HUES48 (cell line): ENCODE measurements at regions not wholly inside any gene's neighbourhood (a gene's known extent, or its start where the extent isn't known, plus 50 kb on each side); places are given as distances from the start of the nearest gene placed in this dataset.

ENCODE experiments used
- H3K27ac ChIP-seq: one replicate; pipeline ENCODE4 v1.7.0; 2013; ENCODE audit warnings: low read depth, low read length, inconsistent platforms
- H3K27me3 ChIP-seq: 2 replicates; pipeline ENCODE4 v1.6.1; 2013; ENCODE audit warnings: mild to moderate bottlenecking, low read length; ENCODE audit not compliant: control insufficient read depth, insufficient read depth
- H3K36me3 ChIP-seq: 2 replicates; pipeline ENCODE4 v1.6.1; 2013; ENCODE audit warnings: low read length; ENCODE audit not compliant: control insufficient read depth, insufficient read depth
- H3K4me1 ChIP-seq: 2 replicates; pipeline ENCODE4 v1.6.1; 2013; ENCODE audit warnings: mild to moderate bottlenecking, low read length; ENCODE audit not compliant: control insufficient read depth, insufficient read depth
- H3K4me3 ChIP-seq: 2 replicates; pipeline ENCODE4 v1.5.1; 2013; ENCODE audit warnings: mild to moderate bottlenecking, low read depth, low read length
- H3K9ac ChIP-seq: 2 replicates; pipeline ENCODE4 v1.6.1; 2013; ENCODE audit warnings: mild to moderate bottlenecking, low read depth, low read length, moderate library complexity
- H3K9me3 ChIP-seq: 2 replicates; pipeline ENCODE4 v1.6.1; 2013; ENCODE audit warnings: low read length; ENCODE audit not compliant: control insufficient read depth, insufficient read depth

GRCh38 chr10:53298443-53298842, 525.9 kb upstream of the MBL2 start:
- Histone ChIP-seq H3K9ac (no peak overlapping the region), H3K9me3 (peaks cover 6% of the 10 kb centered on the region), H3K4me1 (no peaks in the 10 kb centered on the region), H3K4me3 (no peak overlapping the region), H3K36me3 (no peaks in the 10 kb centered on the region), H3K27me3 (no peaks in the 10 kb centered on the region), H3K27ac (no peak overlapping the region)

GRCh38 chr10:53284615-53285182, 512.1 kb upstream of the MBL2 start:
- Histone ChIP-seq H3K4me1 (peaks cover 8% of the 10 kb centered on the region; the same call in 1 of the 2 replicates), H3K36me3 (no peaks in the 10 kb centered on the region), H3K9ac (no peak overlapping the region), H3K9me3 (no peaks in the 10 kb centered on the region), H3K27ac (no peak overlapping the region), H3K4me3 (no peak overlapping the region), H3K27me3 (no peaks in the 10 kb centered on the region)

GRCh38 chr10:53276797-53277196, 504.2 kb upstream of the MBL2 start:
- peaks cover 3% of the 10 kb centered on the region; the same call in 1 of the 2 replicates for H3K9me3 ChIP-seq
- no peak overlapping the region for H3K4me3 ChIP-seq
- no peaks in the 10 kb centered on the region for H3K27me3 ChIP-seq
- no peak overlapping the region for H3K9ac ChIP-seq
- no peaks in the 10 kb centered on the region for H3K36me3 ChIP-seq
- H3K4me1 ChIP-seq: no peaks in the 10 kb centered on the region
- H3K27ac ChIP-seq: no peak overlapping the region

GRCh38 chr10:53269482-53269881, 496.9 kb upstream of the MBL2 start:
- Histone ChIP-seq H3K4me3 (no peak overlapping the region), H3K4me1 (peaks cover 10% of the 10 kb centered on the region; the same call in 1 of the 2 replicates), H3K9ac (no peak overlapping the region), H3K27ac (no peak overlapping the region), H3K9me3 (peaks cover 3% of the 10 kb centered on the region; the same call in 1 of the 2 replicates), H3K36me3 (no peaks in the 10 kb centered on the region), H3K27me3 (no peaks in the 10 kb centered on the region)

GRCh38 chr10:53260213-53260612, 487.6 kb upstream of the MBL2 start:
- H3K9me3 ChIP-seq: no peaks in the 10 kb centered on the region
- H3K4me1 ChIP-seq: peaks cover 28% of the 10 kb centered on the region
- no peak overlapping the region for H3K27ac ChIP-seq

GRCh38 chr10:53256623-53257022, 484.0 kb upstream of the MBL2 start:
- H3K4me1 ChIP-seq: peaks cover 24% of the 10 kb centered on the region
- no peaks in the 10 kb centered on the region for H3K27me3 ChIP-seq
- H3K4me3 ChIP-seq: no peak overlapping the region
- peaks cover 16% of the 10 kb centered on the region for H3K9me3 ChIP-seq
- no peaks in the 10 kb centered on the region for H3K36me3 ChIP-seq
- peak overlapping the region; percentile 30; the same call in 1 of the 2 replicates for H3K9ac ChIP-seq
- H3K27ac ChIP-seq: peak overlapping the region; percentile 92

More at GRCh38 chr10:53260213-53260612, 487.6 kb upstream of the MBL2 start:
- no peaks in the 10 kb centered on the region for H3K36me3 ChIP-seq
- no peak overlapping the region for H3K9ac ChIP-seq
- no peaks in the 10 kb centered on the region for H3K27me3 ChIP-seq
- H3K4me3 ChIP-seq: no peak overlapping the region

GRCh38 chr10:53255661-53256205, 483.1 kb upstream of the MBL2 start:
- Histone ChIP-seq H3K9me3 (peaks cover 16% of the 10 kb centered on the region), H3K4me1 (peaks cover 24% of the 10 kb centered on the region), H3K27ac (peak overlapping the region; percentile 92), H3K27me3 (no peaks in the 10 kb centered on the region), H3K4me3 (no peak overlapping the region), H3K9ac (no peak overlapping the region), H3K36me3 (no peaks in the 10 kb centered on the region)

GRCh38 chr10:53253221-53253620, 480.6 kb upstream of the MBL2 start:
- H3K4me1 ChIP-seq: peaks cover 24% of the 10 kb centered on the region
- no peaks in the 10 kb centered on the region for H3K27me3 ChIP-seq
- no peaks in the 10 kb centered on the region for H3K36me3 ChIP-seq
- H3K9ac ChIP-seq: no peak overlapping the region
- peaks cover 22% of the 10 kb centered on the region for H3K9me3 ChIP-seq
- no peak overlapping the region for H3K27ac ChIP-seq
- H3K4me3 ChIP-seq: no peak overlapping the region

- H3K4me1 ChIP-seq: peaks cover 5% of the 10 kb centered on the region
Observed at GRCh38 chr10:53239873-53240272, 467.3 kb upstream of the MBL2 start.

GRCh38 chr10:53236941-53237340, 464.4 kb upstream of the MBL2 start:
- Histone ChIP-seq H3K27ac (no peak overlapping the region), H3K27me3 (no peaks in the 10 kb centered on the region), H3K4me1 (peaks cover 5% of the 10 kb centered on the region), H3K9ac (no peak overlapping the region), H3K4me3 (no peak overlapping the region), H3K36me3 (no peaks in the 10 kb centered on the region), H3K9me3 (no peaks in the 10 kb centered on the region)

More at GRCh38 chr10:53239873-53240272, 467.3 kb upstream of the MBL2 start:
- Histone ChIP-seq H3K27ac (no peak overlapping the region), H3K9ac (no peak overlapping the region), H3K9me3 (peaks cover 3% of the 10 kb centered on the region; the same call in 1 of the 2 replicates), H3K27me3 (no peaks in the 10 kb centered on the region), H3K4me3 (no peak overlapping the region), H3K36me3 (no peaks in the 10 kb centered on the region)

- Histone ChIP-seq H3K27ac (no peak overlapping the region), H3K9me3 (0 out of 2 replicates have a peak, but pooled peaks cover 2% of the 10 kb centered on the region), H3K9ac (no peak overlapping the region), H3K36me3 (no peaks in the 10 kb centered on the region), H3K4me1 (peaks cover 5% of the 10 kb centered on the region), H3K27me3 (no peaks in the 10 kb centered on the region), H3K4me3 (no peak overlapping the region)
Observed at GRCh38 chr10:53233749-53234148, 461.2 kb upstream of the MBL2 start.
